Activated CD4-positive, alpha-beta T cell treated with anti-CD3 and anti-CD28 coated beads for 4 hours (primary cell): ENCODE measurements at regions not wholly inside any gene's neighbourhood (a gene's known extent, or its start where the extent isn't known, plus 50 kb on each side); places are given as distances from the start of the nearest gene placed in this dataset.
"Not testable (repeated sequence)": the region's sequence is repeated elsewhere in the genome, so short reads cannot be mapped to it uniquely, and the experiment has no call there.

Experiments used
- DNase-seq, 2 donors: peaks; one replicate each; pipeline ENCODE4 v3.0.0-alpha.2; 2020

DNA sequence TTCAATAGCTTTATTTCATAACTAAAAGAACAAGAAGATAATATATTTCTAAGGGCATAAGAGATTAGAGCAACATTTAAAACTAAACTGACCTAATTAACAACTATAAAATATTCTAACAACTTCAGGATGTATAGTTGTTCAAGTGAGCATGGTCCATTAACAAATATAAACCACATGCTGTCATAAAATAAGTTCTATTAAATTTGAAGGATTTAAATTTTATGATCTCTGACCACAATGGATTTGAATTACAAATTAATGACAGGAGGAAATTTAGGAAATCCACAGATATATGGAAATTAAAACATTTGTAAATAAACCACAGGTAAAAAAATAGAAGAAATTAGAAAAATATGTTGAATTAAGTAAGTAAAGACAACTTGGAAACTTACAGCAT, 196.5 kb upstream of the PCDH20 start:
- DNase-seq = no peak

GRCh38 chr13:61608138-61608537, 192.5 kb upstream of the PCDH20 start:
- DNase-seq = no peak

DNA sequence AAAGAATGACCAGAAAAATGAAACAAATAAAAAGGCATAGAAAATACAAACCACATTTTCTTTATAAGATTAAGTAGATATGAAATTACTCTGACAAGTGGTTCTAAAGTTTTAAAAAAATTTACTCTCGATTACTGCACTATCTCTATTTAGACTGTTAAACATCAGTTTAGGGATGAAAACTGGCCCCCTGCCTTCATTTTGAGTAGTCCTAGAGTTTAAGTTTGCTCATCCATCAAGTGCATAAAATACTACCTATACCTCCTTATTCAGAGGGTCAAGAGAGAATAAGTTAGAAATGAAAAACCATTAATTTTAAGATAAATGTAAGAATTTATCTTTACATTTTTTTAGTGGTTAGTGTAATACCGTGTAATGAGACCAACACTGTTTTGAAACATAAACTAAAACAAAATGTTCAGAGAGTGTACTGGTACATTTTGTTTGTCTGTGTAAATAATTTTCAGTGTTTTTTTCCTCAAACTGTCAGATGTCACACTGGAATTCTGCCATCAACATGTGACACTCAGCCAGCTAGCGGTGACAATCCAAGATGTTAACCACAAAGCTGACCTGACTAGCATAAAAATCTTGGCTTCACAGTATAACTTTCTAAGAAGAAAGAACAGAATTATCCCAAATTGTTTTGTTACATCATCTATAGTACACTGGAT, 184.8 kb upstream of the PCDH20 start:
- DNase-seq = no peak

GRCh38 chr13:61592489-61592888, 176.8 kb upstream of the PCDH20 start:
- no peak for DNase-seq

GRCh38 chr13:61575973-61576372, 160.3 kb upstream of the PCDH20 start:
- DNase-seq = no peak

DNA sequence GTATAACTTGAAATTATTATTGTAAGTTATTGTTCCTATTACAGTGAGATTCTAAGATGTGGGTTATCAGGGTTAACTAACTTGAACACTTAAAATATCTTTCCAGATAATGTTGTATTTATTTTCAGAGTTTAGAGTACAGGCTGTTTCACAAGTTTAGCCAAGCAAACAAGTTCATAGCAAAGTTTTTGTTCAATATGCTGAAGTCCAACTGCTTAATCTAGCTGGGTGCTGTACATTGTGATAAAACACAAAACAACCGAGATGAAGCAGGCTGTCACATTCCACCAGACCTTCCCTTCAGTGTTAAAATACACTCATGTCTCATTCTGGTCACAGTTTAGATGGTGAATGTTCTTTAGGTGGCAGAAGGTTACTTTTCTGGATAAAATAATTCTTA, 148.0 kb upstream of the PCDH20 start:
- DNase-seq = no peak

GRCh38 chr13:61546911-61547310, 131.3 kb upstream of the PCDH20 start:
- DNase-seq = no peak

GRCh38 chr13:61546413-61546812, 130.8 kb upstream of the PCDH20 start:
- DNase-seq = no peak

DNA sequence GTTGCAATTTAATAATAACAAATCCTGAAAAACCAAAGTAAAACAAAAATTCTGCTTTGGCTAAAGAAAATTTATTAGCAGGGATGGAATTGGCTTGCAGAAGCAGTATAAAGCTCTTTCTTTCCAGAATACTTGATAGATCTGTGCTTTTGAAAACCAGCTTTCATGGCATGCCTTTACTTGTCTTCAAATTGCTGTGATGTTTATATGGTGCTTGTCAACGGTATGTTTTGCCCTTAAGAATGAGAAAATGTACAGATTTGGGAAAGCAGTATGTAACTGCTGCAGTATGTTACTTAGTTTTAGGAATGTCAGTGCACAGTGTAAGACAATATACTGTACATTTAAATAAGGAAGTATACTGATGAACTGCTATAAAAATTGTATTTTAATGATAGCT, 120.8 kb upstream of the PCDH20 start:
- DNase-seq = no peak

DNA sequence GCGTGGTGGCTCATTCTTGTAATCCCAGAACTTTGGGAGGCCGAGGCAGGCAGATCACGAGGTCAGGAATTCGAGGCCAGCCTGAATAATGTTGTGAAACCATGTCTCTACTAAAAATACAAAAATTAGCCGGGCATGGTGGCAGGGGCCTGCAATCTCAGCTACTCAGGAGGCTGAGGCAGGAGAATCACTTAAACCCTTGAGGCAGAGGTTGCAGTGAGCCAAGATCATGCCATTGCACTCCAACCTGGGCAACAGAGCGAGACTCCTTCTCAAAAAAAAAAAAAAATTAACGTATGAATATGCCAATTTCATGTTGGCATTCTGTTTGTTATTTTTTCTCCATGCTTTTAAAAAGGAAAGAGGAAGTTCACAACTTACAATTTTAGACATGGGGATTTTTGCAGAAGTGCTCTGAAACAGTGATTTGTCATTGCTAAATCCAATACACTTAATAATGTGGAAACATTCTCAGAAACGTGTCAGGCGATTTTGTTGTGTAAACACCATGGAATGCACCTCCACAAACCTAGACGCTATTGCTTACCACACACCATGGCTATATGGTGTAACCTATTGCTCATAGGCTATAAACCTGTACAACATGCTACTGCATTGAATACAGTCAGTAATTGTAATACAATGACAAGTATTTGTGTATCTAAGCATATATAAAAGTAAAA, 115.9 kb upstream of the PCDH20 start:
- DNase-seq = no peak

DNA sequence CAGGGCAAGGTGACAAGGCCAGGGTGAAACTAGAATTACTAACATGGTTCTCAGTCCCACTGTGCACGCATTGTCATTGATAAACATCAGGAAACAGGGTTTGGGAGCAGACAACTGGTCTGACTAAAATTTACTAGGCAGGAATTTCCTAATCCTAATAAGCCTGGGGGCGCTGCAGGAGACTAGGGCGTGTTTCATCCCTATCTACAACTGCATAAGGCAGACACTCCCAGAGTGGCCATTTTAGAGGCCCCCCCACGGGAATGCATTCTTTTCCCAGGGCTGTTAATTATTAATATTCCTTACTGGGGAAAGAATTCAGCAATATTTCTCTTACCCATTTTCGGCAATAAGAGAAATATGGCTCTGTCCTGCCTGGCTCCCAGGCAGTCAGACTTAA, 103.6 kb upstream of the PCDH20 start:
- DNase-seq = not testable (repeated sequence)

DNA sequence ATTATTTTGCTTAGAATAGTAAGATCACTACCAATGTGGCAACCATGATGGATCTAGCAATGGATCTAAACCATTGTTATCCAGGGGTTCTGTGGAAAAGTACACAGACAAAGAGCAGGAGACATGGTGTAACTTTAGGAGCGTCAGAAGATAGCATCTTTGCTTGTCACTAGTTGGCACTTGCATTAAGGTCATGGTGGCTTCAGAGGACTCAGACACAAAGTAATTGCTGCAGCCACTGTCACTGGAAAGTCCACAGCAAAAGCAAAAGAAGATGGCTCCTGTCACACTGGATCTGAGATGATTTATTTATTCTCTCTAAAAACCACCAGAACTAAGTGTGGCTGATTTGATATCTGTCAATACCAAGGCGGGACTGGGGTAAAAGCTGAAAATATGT, 93.3 kb upstream of the PCDH20 start:
- no peak for DNase-seq

GRCh38 chr13:61500176-61500575, 84.5 kb upstream of the PCDH20 start:
- no peak for DNase-seq

- no peak for DNase-seq
Observed at GRCh38 chr13:61495648-61496047, 80.0 kb upstream of the PCDH20 start.

GRCh38 chr13:61493556-61493955, 77.9 kb upstream of the PCDH20 start:
- DNase-seq = not testable (repeated sequence)

GRCh38 chr13:61486496-61486895, 70.8 kb upstream of the PCDH20 start:
- DNase-seq = no peak

GRCh38 chr13:61485128-61485765, 69.6 kb upstream of the PCDH20 start:
- no peak for DNase-seq

DNA sequence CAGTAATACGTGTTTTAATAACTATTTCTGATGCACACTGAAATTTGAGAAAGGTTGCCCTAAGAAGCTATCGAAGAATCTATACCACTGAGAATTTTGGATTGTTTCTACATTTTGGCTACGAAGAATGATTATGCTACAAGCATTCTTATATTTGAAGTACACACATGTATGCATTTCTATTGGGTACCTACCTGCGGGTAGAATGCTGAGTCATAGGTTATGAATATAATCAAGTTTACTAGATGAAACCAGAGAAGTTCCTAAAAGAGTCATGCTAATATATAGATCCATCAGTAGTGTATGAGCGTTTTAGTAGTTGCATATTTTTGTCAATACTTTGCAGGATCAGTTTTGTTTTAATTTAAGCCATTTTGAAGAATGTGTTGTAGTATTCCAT, 62.0 kb upstream of the PCDH20 start:
- no peak for DNase-seq

GRCh38 chr13:61470786-61471185, 55.1 kb upstream of the PCDH20 start:
- DNase-seq = no peak

GRCh38 chr13:61466280-61466679, 50.6 kb upstream of the PCDH20 start:
- DNase-seq = no peak
